Upper lobe of left lung (tissue), 4 donors: ENCODE measurements at regions not wholly inside any gene's neighbourhood (a gene's known extent, or its start where the extent isn't known, plus 50 kb on each side); places are given as distances from the start of the nearest gene placed in this dataset.

Experiments
- CTCF ChIP-seq, 6 experiments: fragments of 450-650 bp in 4 of 6; fragments of 200-600 bp in 2 of 6; sonication (generic) in 2 of 6; IDR thresholded peaks; one replicate each; pipeline ENCODE4 v1.5.1; 2016 to 2019; ENCODE audit warnings: antibody characterized with exemption in 6 of 6
- EP300 ChIP-seq, 4 donors: sonication (generic); formaldehyde crosslinking; IDR thresholded peaks; one replicate each; pipeline ENCODE4 v1.5.1; 2017; ENCODE audit warnings: antibody characterized with exemption in 4 of 4, control low read depth in 2 of 4
- POLR2AphosphoS5 ChIP-seq, 2 donors: sonication (generic); formaldehyde crosslinking; IDR thresholded peaks; one replicate each; pipeline ENCODE4 v1.5.1; 2017; ENCODE audit warnings: antibody characterized with exemption in 2 of 2

- TF ChIP-seq CTCF (IDR thresholded peaks at IDR 0.05) (no peak), EP300 (IDR thresholded peaks at IDR 0.05) (no peak), POLR2AphosphoS5 (IDR thresholded peaks at IDR 0.05) (no peak)
These were observed 123.4 kb upstream of the IRX3 start for GRCh38 chr16:54409982-54410381.
